Osteoblast (primary cell): ENCODE measurements at regions not wholly inside any gene's neighbourhood (a gene's known extent, or its start where the extent isn't known, plus 50 kb on each side); places are given as distances from the start of the nearest gene placed in this dataset.

Experiments used
- DNase-seq: peaks from one replicate; pipeline ENCODE4 v3.0.0; 2011; ENCODE audit warnings: low spot score, mixed read lengths; ENCODE audit not compliant: insufficient read length; ENCODE audit errors: missing footprints
- H2AFZ ChIP-seq: 2 replicates; pipeline ENCODE4 v1.6.0; 2011; ENCODE audit warnings: mild to moderate bottlenecking, low read length
- H3K27ac ChIP-seq: 2 replicates; pipeline ENCODE4 v1.5.1; 2011; ENCODE audit warnings: mild to moderate bottlenecking, low read depth, low read length, moderate library complexity
- H3K27me3 ChIP-seq: 2 replicates; pipeline ENCODE4 v1.6.0; 2012; ENCODE audit warnings: mild to moderate bottlenecking, control low read depth, inconsistent platforms, low read length, moderate library complexity; ENCODE audit not compliant: insufficient read depth
- H3K36me3 ChIP-seq: 2 replicates; pipeline ENCODE4 v1.5.1; 2011; ENCODE audit warnings: mild to moderate bottlenecking, low read length, control low read depth, moderate library complexity; ENCODE audit not compliant: insufficient read depth
- H3K4me1 ChIP-seq: 2 replicates; pipeline ENCODE4 v1.5.1; 2011; ENCODE audit warnings: mild to moderate bottlenecking, low read length, control low read depth, moderate library complexity; ENCODE audit not compliant: insufficient read depth
- H3K4me2 ChIP-seq: 2 replicates; pipeline ENCODE4 v1.6.0; 2011; ENCODE audit warnings: mild to moderate bottlenecking, low read length; ENCODE audit not compliant: insufficient read depth
- H3K4me3 ChIP-seq: fragments of 200-600 bp; sonication (generic); 3 replicates; pipeline ENCODE4 v1.5.1; 2012; ENCODE audit warnings: mild to moderate bottlenecking, low read length, inconsistent platforms; ENCODE audit not compliant: insufficient read depth
- H3K79me2 ChIP-seq: 2 replicates; pipeline ENCODE4 v1.6.0; 2012; ENCODE audit warnings: mild to moderate bottlenecking, low read length, control low read depth, inconsistent platforms; ENCODE audit not compliant: insufficient read depth
- H3K9me3 ChIP-seq: 2 replicates; pipeline ENCODE4 v1.5.1; 2011; ENCODE audit warnings: low read depth, low read length, control low read depth
- H4K20me1 ChIP-seq: 2 replicates; pipeline ENCODE4 v1.6.0; 2012; ENCODE audit warnings: mild to moderate bottlenecking, low read length, control low read depth; ENCODE audit not compliant: insufficient read depth
- TF ChIP-seq, protein P1 (sequence below): IDR thresholded peaks from 2 replicates; pipeline ENCODE4 v1.5.1; 2011; ENCODE audit warnings: mild to moderate bottlenecking, low read depth, low read length, moderate library complexity; ENCODE audit errors: extremely low read depth

DNA sequence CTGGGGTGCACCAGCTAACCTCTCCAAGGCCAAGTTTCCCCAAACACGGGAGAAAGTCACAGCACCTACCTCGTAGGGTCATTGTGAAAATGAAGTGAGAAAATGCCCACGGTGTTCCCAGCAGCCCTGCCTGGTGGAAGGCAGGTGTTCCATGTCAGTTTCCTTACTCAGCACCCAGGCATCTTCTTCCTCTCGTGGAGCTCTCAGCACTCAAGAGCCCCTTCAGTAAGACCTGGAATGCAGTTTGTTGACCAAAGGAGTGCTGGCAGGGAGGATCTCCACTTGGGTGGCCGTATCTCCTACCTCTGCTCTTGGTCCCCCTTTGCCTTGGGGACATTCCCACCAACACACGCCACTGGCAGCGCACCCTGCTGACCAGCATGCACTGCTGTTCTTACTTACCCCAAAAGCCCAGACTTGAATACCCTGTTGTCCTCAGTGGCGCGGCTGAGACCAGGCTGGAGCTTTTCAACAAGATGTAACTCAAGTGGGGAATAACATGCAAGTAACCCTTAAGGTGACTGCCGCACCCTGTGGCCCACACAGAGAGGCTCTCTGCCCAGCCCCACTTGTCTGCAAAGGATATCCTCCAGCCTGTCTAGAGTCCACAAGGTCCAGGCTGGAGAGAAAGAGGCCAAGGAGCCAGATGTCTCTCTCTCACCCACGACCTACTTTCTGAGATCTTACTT is 201.2 kb upstream of the TMEM45B start:
- Histone ChIP-seq H3K27ac (no peak overlapping the region), H3K79me2 (no peaks in the 10 kb centered on the region), H3K36me3 (no peaks in the 10 kb centered on the region), H3K4me1 (no peaks in the 10 kb centered on the region), H3K4me2 (no peak overlapping the region), H3K4me3 (no peak overlapping the region), H4K20me1 (no peaks in the 10 kb centered on the region), H2AFZ (no peak overlapping the region), H3K27me3 (peaks cover 32% of the 10 kb centered on the region), H3K9me3 (no peaks in the 10 kb centered on the region)
- TF ChIP-seq, protein P1, sequence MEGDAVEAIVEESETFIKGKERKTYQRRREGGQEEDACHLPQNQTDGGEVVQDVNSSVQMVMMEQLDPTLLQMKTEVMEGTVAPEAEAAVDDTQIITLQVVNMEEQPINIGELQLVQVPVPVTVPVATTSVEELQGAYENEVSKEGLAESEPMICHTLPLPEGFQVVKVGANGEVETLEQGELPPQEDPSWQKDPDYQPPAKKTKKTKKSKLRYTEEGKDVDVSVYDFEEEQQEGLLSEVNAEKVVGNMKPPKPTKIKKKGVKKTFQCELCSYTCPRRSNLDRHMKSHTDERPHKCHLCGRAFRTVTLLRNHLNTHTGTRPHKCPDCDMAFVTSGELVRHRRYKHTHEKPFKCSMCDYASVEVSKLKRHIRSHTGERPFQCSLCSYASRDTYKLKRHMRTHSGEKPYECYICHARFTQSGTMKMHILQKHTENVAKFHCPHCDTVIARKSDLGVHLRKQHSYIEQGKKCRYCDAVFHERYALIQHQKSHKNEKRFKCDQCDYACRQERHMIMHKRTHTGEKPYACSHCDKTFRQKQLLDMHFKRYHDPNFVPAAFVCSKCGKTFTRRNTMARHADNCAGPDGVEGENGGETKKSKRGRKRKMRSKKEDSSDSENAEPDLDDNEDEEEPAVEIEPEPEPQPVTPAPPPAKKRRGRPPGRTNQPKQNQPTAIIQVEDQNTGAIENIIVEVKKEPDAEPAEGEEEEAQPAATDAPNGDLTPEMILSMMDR = no peak
- DNase-seq = no peak

DNA sequence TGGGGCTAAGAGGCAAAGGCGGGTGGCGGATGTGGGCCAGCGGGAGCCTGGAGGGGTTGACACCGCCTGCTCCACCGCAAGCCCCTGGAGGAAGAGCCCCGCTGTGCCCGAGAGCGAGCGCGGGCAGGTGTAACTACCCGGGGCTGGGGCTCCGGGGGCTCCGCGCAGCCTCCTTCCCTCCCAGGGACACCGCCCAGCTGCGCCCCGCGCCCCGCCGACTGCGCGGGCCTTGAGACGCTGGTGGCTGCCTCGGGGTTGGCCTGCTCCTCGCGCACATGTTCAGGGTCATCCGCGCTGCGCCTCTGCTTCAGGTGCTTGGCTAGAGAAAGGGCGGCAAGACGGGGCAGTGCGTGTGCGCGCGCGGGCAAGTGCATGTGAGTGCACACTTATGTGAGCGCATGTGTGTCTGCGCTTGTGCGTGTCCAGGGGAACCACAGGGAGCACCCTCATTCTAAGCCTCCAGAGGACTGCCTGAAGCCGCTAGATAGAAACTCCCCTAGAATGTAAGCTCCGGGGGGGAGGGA is 197.5 kb upstream of the TMEM45B start:
- TF ChIP-seq, protein P1 = no peak
- Histone ChIP-seq H3K4me2 (no peak overlapping the region), H3K79me2 (no peaks in the 10 kb centered on the region), H3K4me3 (no peak overlapping the region), H3K27me3 (peaks cover 57% of the 10 kb centered on the region), H3K36me3 (no peaks in the 10 kb centered on the region), H3K9me3 (no peaks in the 10 kb centered on the region), H4K20me1 (no peaks in the 10 kb centered on the region), H2AFZ (no peak overlapping the region), H3K27ac (no peak overlapping the region), H3K4me1 (no peaks in the 10 kb centered on the region)
- no peak for DNase-seq

DNA sequence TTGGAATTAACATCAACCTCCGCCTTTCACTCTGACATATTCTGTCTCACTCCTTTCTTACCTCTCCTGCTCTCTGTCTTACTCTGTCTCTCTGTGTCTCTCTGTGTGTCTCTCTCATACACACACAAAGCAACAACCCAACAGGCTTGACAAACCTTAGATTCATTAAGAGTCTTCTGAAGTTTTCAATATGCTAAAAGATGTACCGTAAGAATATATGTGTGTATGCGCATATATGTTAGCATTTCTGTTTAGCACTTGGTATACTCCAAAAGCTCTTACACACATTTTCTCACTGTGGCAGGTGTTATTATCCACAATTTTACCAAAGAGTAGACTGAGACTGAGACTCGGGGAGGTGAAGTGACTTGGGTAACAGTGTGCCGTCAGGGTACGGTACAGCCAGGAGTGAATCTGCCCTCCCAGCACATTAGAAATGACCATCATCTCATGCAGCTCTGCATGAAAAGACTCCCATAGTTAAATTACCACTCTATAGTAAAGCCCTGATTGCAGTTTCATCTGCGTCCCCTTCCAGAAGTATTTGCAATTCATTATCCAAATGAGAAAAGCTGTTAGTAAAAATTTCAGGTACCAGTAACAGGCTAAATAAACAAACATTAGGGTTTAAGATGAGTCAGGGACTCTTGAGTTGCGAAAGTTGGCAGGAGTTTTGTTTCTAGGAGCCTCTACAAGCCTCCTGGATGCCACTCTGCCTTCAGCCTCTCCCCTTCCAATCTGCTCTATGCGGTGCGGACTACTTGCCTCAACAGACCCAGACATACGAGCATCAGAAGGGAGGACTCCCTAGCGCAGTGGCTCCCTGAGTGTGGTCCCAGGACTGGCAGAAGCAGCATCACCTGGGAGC is 195.2 kb upstream of the TMEM45B start:
- DNase-seq = no peak
- H3K9me3 ChIP-seq = no peaks in the 10 kb centered on the region
- H2AFZ ChIP-seq = no peak overlapping the region
- H4K20me1 ChIP-seq = no peaks in the 10 kb centered on the region
- no peak overlapping the region for H3K4me3 ChIP-seq
- H3K36me3 ChIP-seq = no peaks in the 10 kb centered on the region
- TF ChIP-seq, protein P1 = no peak
- H3K27me3 ChIP-seq = peaks cover 63% of the 10 kb centered on the region
- H3K27ac ChIP-seq = no peak overlapping the region
- H3K4me2 ChIP-seq = no peak overlapping the region
- H3K79me2 ChIP-seq = no peaks in the 10 kb centered on the region
- no peaks in the 10 kb centered on the region for H3K4me1 ChIP-seq

DNA sequence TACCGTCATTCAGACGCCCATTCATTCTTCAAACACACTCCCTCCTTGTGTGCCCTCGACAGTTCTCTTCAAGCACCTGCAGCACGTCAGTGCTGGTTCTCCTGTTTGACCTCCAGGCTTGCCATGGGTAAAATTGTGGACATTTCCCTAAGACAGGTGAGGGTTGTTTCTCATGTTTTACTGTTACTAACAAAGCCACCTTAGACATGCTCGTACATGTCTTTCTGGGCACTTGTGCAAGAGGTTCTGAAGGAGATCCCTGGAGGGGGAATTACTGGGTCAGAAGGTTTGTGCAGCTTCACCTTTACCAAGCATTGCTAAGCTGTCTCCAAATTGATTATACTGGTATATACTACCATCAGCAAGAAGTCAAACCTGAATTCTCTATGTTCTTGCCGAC is 189.7 kb upstream of the TMEM45B start:
- no peaks in the 10 kb centered on the region for H3K79me2 ChIP-seq
- no peaks in the 10 kb centered on the region for H4K20me1 ChIP-seq
- H3K4me2 ChIP-seq = no peak overlapping the region
- no peak overlapping the region for H2AFZ ChIP-seq
- DNase-seq = no peak
- TF ChIP-seq, protein P1 = no peak
- H3K9me3 ChIP-seq = no peaks in the 10 kb centered on the region
- no peaks in the 10 kb centered on the region for H3K4me1 ChIP-seq
- no peak overlapping the region for H3K27ac ChIP-seq
- H3K27me3 ChIP-seq = peaks cover 32% of the 10 kb centered on the region
- H3K4me3 ChIP-seq = no peak overlapping the region
- no peaks in the 10 kb centered on the region for H3K36me3 ChIP-seq
